ENCODE measurements at regions not wholly inside any gene's neighbourhood (a gene's known extent, or its start where the extent isn't known, plus 50 kb on each side); places are given as distances from the start of the nearest gene placed in this dataset.

GRCh38 chr11:38448284-38448683, 1850.2 kb upstream of the RAG2 start:
- no peak overlapping the region for H2AFZ ChIP-seq (ENCODE audit: control insufficient read depth, low read depth, low read length)
- H3K27me3 ChIP-seq (replicated peaks in 1 of 2; ENCODE audit: control insufficient read depth in 2 of 2, insufficient read depth in 2 of 2, low read length in 1 of 2) = no peaks in the 10 kb centered on the region
- SMC1A ChIA-PET (ENCODE audit: uncharacterized antibody, unreplicated experiment) = no interaction called here
- H3K36me3 ChIP-seq (ENCODE audit: control insufficient read depth in 2 of 2, insufficient read depth in 2 of 2, low read length in 1 of 2) = no peaks in the 10 kb centered on the region
- no peaks in the 10 kb centered on the region for H3K4me1 ChIP-seq (ENCODE audit: control insufficient read depth, insufficient read depth, low read length)
- POLR2A ChIA-PET = no interaction called here
- in situ Hi-C loops (cut with MboI) (no loop called here), intact Hi-C loops (cut with micrococcal nuclease; ENCODE audit: unreplicated experiment) (no loop called here)
- no peak overlapping the region for H3K27ac ChIP-seq (ENCODE audit: control insufficient read depth, insufficient read depth)
- TF ChIP-seq MTA3 (IDR thresholded peaks at IDR 0.05; ENCODE audit: borderline replicate concordance, low read length) (no peak), KLF5 (IDR thresholded peaks at IDR 0.05; ENCODE audit: partially characterized antibody) (no peak), BCL11A (IDR thresholded peaks at IDR 0.05; ENCODE audit: low read depth, low read length) (no peak), NFIC (IDR thresholded peaks at IDR 0.05; ENCODE audit: low read depth, low read length) (no peak), MEF2A (IDR thresholded peaks at IDR 0.05; ENCODE audit: insufficient read depth, low read depth, low read length) (no peak), YBX1 (IDR thresholded peaks at IDR 0.05) (no peak), ATF7 (IDR thresholded peaks at IDR 0.05; ENCODE audit: low read depth) (no peak), IRF3 (IDR thresholded peaks at IDR 0.05) (no peak), NR2C2 (IDR thresholded peaks at IDR 0.05; ENCODE audit: borderline replicate concordance, control insufficient read depth, insufficient read length, low read depth) (no peak), ETV6 (conservative IDR thresholded peaks at IDR 0.05 in 1 of 2, IDR thresholded peaks at IDR 0.05 in 1 of 2; ENCODE audit: borderline replicate concordance in 1 of 2, low read depth in 1 of 2) (no peak), CREB1 (IDR thresholded peaks at IDR 0.05; ENCODE audit: low read depth) (no peak), REST (IDR thresholded peaks at IDR 0.05; ENCODE audit: low read depth, low read length) (no peak)
- no peak overlapping the region for H3K4me3 ChIP-seq
- no peaks in the 10 kb centered on the region for H4K20me1 ChIP-seq (ENCODE audit: control insufficient read depth, insufficient read depth)
- DNase-seq (ENCODE audit: low read depth, low spot score) (no peak), ATAC-seq (no peak), FAIRE-seq (no peak)
- CTCF ChIA-PET = no interaction called here
- no peak overlapping the region for H3K9ac ChIP-seq (ENCODE audit: control insufficient read depth, insufficient read depth, low read length)
- no peaks in the 10 kb centered on the region for H3K9me3 ChIP-seq (replicated peaks; ENCODE audit: control insufficient read depth, insufficient read depth, low read length)
- WGBS (ENCODE audit: insufficient coverage, insufficient replicate concordance, low lambda C conversion rate, missing lambda C conversion rate) = 0% methylated on average over 2 of the region's 2 CpGs
- no peaks in the 10 kb centered on the region for H3K79me2 ChIP-seq (ENCODE audit: control insufficient read depth, insufficient read depth, low read length)
- no peak overlapping the region for H3K4me2 ChIP-seq (ENCODE audit: control insufficient read depth, insufficient read depth)
- BruUV-seq (replicated peaks) = no TSS peak
- RAD21 ChIA-PET (ENCODE audit: unreplicated experiment) = no interaction called here

Measured in GM12878 (cell line).